GM19468 (cell line): ENCODE measurements at regions not wholly inside any gene's neighbourhood (a gene's known extent, or its start where the extent isn't known, plus 50 kb on each side); places are given as distances from the start of the nearest gene placed in this dataset.
A peak's percentile ranks its signal among the peaks of the same experiment; 100 is the strongest.

Experiments
- ATAC-seq: cut with Tn5 transposase; IDR thresholded peaks from one replicate; pipeline ENCODE4 v1.9.1; 2021; ENCODE audit warnings: mild to moderate bottlenecking, moderate library complexity, moderate number of reproducible peaks; ENCODE audit not compliant: unreplicated experiment; ENCODE audit errors: extremely low read depth

DNA sequence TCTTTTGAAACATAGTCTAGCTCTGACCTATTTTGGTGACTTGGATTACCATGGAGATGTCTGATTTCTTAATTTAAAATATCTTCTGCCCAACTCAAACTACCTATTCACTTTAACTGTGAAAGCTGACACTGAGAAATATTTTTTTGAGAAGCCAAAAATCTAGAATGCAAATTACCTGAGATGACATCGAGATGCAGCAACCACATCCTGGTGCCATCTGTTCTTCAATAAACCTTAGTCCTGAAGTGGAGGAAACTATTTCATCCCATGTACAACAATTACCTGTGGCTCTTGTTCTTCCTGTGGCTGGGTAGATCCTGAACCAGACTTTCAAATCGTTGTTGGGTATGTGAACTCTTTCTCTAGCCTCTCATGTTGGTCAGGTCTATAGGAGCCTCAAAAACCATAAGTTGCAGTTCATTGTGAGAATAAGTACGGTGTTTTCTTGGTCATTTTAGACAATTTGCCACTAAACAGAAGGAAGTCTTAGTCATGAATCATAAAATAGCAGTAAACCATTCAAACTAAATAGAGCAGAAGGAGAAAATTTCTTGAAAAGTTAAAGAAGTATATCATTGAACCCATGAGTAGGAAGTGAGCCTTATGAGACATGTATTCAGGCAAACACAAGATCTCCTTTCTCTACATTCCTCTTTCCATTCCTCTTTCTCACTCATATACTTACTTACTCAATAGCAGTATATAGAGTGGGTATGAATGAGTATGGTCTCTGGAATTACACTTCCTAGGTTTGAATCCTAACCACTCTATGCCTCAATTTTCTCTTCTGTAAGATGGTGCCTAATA, 176.0 kb downstream of the HMHB1 start:
- ATAC-seq, result peak; percentile 48

DNA sequence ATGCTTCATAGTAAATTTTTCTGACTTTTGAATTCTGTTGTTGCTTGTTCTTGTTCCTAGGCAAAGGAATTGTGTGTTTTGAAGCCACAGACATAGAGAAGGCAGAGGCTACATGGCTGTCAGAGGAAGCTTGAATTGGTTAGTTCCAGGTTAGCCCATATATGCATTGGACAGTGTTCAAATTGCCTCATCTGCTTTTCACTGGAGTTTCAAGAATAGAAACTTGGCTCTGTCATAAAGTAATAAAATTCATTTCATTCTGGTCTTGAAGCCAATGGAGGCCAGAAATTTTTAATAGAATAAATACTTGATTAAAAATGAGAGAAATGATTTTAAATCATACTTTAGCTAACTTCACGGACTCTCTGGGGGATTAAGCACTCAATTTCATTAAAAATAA, 178.0 kb downstream of the YIPF5 start:
- no peak for ATAC-seq

DNA sequence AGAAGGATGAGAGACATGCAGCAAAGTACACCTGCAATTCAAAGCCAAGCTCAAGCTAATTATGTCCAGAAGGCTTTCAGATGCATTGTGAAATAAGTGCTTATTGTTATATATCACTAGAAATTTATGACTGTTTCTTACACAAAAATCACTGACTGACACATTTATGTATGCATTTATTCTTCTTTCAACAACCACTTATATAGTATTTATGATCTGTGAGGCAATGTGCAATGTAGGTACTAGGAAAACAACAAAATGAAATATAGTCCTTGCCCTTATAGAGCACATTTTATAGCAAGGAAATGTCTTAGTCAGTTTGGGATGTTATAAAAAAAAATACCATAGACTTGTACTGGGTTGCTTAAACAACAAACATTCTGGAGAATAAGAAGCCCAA, 167.6 kb downstream of the YIPF5 start:
- no peak for ATAC-seq

DNA sequence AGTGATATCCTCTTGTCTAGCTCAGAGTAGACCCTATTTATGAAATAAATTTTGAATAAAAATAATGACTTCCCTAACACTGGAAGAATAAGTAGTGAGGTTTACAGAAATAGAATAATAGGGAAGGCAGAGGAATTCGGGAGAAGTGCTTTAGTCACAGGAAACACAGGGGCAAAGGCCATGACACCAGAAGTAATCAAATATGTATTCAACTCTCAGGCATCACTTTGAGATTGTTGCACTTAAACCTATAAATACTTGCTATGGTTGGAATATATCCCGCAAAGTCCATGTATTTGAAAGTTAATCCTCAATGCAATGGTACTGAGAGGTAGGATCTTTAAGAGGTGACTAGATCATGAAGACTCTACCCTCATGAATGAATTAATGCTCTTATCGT, 166.8 kb downstream of the YIPF5 start:
- no peak for ATAC-seq

DNA sequence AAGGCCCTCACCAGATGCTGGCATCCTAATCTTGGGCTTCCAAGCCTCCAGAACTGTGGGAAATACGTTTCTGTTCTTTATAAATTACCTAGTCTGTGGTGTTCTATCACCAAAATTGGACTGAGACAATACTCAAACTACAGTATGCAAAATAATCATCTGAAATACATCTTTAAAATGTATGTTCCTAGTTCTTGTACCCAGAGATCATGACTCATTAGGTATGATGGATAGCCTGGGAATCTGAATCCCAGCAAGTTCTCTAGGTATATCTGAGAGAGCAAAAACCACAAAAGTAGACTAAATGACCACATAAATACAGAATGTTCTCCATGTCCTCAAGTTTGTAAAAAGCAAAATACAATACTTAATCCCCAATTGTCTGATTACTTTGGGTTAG, 166.3 kb downstream of the YIPF5 start:
- ATAC-seq, result no peak

DNA sequence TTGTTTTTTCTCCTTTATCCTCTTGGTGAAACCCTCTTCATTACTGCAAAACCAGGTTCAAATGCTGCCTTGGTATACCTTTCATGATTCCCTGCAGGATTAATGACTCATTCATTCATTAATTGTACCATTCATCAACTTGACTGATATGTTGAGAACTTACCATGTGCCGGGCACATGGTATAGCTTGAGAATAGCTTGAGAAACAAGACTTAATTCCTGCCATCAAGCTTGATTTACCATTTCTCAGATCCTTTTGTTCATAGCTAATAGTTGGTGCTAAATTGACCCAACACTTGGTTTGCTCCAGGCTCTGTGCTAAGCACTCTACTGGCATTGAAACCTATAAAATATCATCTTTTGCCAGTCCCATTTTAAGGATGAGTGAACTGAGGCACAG, 165.7 kb downstream of the YIPF5 start:
- ATAC-seq, result no peak

DNA sequence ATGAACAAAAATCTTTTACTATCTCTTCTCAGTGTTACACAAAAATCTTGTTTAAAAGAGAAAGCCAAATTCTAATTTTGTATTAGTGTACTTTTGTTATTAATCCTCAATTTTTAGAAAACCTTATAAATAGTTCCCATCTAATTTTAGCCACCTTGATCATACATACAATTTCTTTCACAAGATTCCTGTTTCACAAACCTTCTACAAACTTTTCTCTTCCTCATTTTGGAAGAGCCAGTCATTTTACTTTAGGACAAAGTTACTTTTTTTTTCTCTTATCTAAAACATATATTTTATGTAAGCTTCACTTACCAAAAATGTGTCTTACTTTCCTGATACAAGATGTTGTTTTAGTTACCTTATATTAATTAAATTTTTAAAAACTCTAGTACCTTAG, 161.3 kb downstream of the YIPF5 start:
- no peak for ATAC-seq

DNA sequence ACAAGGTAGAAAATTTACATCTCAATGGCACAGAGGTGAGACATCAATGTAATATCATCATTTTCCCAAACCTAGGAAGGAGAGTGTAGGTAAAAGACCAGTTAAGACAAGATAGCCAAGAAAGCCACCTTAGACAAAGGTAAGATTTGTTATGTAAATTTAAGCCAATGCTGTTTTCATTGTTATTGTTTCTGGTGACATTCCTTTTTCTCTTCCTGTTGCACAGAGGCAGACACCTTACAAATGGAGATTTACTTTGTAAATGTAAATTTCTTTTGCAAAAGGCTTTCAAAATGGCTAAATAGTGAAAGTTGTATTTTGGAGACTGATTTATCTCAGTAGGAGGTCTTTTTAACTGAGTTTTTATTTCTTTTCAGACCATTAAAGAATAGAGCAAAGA, 159.1 kb downstream of the YIPF5 start:
- no peak for ATAC-seq

DNA sequence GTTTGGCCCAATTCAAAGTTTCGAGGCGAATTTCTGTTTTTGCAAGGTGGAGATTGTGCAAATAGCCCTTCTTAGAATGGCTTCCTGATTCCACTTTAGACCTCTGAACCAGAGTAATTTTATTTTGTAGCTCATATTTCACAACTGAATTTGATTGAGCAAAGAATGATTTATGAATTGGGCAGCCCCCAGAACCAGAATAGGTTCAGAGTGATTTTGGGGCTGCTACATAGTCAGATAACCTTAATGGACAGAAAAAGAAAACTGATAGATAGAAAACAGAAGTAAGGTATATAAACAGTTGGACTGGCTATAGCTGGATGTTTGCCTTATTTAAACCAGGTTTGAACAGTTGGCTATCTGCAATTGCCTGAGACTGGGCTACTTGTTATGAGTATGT, 156.6 kb downstream of the YIPF5 start:
- ATAC-seq, result no peak

DNA sequence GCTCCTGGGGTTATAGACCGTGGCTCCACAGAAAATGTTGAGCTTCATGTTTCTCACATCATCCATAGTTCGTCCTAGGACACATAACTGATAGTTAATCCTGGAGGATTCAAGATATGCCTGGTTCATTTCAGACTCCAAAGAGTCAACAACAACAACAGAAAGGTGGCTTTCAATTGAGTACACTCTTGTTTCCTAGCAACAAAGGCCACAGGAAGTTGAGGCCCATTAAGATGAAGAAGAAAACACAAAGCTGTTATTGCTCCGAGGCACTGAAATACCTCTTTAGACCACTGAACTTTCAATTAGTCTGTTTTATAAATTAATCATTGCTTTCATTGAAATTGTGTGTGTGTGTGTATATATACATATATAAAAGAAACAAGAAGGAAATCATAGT, 154.5 kb downstream of the YIPF5 start:
- ATAC-seq, result no peak

DNA sequence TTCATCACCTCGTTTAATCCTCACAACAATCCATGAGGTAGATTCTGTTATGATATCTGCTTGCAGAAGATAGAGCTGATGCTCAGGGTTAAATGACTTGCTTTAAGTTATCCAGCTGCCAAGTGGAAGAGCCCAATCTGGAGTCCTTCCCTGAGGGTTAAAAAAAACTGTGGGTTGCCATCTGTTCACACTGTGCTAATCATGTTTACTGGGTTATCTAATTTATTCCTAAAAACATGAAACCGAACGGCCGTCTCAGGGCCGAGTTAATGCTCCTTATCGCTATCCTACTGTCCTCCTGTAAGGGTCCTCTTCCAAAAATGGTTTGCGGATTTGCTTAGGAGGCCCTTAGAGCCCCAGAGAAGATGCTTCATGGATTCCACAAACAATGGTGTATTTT, 153.3 kb downstream of the YIPF5 start:
- ATAC-seq, result no peak

DNA sequence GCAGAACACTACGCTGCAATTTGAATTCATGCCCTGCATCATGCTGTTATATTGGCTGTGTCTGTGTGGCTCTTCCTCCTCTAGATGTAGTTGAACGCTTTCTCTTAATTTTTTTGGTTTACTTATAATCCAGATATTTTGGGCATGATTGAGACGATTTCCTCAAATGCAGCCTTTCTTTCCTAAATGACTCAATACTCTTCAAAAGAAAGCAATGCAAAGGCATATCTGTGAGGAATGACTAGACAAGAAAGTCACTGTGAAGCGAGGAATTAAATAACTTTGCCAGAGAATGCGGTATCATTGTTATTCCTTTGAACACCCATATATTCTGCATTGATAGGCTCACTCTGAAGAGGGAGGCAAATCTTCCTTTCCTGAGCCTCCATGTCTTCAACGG, 152.8 kb downstream of the YIPF5 start:
- ATAC-seq, result no peak

DNA sequence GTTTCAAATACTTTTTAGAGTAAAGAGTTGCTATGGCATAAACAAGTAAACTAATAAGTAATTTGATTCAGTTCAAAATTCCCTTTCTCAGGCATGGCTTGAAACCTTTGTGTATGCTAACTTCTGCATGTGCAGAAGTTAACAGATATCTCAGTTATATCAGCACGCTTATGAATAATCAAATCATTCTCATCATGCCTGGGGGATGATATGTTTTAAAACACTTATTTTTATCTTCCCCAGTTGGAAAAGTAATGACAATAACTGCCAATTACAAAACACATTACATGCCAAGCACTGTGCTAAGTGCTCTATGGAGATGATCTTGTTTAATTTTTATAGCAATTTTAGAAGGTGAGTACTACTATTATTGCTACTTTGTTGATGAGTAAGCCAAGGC, 146.4 kb downstream of the YIPF5 start:
- no peak for ATAC-seq

DNA sequence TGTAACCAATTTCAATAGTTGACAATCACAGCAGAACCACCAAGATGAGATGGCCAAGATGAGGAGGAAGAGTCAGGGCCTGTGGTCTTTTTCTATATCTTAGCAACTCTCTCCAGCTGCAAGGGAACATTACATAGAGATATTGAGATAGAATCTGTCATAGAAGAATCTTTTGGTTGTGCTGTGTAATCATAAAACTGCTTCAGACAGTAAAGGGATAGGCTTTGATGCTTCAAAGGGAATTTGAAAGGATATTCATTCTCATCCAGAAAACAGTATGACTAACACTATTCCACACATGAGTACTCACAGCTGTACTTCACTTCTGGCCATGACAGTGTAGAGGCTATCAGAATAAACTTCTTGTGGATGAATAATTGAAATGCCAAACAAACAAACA, 145.9 kb downstream of the YIPF5 start:
- ATAC-seq, result no peak

DNA sequence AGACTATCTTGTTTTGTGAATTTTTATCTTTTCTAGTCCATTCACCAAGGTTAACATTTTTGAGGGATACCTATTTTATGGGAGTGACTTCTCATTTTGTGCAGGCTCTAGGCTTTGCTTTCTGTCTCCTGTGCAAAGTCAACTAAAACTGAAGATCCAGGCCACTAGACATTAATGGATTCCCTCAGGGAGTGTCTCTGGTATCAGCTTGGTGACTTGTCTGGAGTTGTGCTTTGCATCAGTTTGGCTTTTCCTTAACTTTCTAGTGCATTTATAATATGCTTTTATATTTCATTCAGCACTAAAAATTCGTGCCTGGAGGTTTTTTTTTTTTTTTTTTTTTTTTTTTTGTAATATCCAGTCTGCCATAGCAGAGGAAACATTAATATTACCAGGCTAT, 144.2 kb downstream of the YIPF5 start:
- ATAC-seq, result no peak

DNA sequence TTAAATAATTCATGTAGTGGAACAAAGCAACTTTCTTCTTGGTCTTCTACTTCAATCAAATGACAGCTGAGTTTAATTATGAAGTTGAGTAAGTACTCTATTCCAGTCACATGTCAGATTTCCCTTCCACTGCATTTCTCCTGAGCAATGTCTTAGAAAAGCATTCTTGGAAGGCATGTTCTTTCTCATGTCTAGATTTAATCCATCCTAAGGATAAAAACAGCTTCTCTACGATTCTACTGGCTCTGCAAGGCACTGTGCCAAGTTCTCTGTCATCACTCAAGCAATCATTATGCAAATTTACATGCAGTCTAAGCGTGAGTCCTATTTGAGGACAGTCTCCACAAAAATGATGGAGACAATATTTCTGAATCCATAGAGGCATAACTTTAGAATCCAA, 142.4 kb downstream of the YIPF5 start:
- ATAC-seq, result no peak

DNA sequence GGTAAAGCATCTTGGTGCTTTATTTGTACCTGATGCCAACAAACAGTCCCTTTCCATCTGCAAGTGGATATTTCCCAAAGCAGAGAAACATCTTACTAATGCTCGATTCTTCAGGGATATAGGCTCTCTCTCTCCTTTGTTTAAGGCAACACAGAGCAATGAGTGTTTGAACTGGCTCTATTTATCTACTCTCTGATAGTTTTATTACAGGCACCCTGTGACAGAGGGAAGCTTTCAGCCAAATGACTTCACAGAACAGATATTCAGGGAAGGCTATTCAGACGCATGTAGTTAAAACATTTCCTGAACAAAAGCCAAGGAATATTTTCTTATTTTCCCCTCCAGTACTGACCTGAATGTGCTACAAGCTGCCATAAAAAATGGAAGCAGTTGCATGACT, 141.8 kb downstream of the YIPF5 start:
- ATAC-seq, result no peak

DNA sequence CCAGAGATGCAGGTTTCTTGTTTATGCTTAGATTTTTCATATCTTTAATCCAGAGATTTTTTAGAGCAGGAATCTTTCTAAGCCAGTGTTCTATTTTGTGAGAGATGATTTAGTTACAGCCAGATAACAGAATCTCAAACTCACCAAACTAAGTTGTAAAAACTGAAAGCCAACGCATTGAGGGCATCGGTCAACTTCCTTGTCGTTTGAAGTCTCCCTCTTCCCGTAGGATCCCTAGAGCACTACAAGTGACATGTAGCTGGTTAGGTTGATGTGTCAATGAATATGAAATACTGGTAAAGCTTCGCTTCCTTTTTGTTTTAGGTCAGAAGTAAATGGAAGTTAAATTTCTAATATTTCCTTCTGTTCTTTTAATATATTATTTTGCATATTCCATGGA, 139.6 kb downstream of the YIPF5 start:
- ATAC-seq, result no peak

DNA sequence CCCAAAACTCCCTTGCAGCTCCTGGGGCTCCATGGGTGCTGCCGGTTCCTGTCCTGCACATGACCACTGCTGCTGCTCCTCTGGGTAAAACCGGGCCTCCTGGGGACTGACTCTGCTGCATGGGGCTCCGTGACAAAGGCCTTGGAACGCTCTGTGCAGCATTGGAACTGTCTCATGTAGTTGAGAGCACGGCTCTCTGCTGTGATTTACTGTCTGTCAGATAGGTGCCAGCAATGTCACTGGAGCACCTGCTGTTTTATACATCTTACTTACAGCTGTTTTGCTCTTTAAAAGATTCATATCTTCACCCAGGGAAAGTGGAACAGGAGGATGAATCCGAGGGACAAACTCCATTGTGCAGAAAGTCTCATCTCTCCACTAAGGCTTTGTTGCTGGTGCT, 138.1 kb downstream of the YIPF5 start:
- ATAC-seq, result no peak

DNA sequence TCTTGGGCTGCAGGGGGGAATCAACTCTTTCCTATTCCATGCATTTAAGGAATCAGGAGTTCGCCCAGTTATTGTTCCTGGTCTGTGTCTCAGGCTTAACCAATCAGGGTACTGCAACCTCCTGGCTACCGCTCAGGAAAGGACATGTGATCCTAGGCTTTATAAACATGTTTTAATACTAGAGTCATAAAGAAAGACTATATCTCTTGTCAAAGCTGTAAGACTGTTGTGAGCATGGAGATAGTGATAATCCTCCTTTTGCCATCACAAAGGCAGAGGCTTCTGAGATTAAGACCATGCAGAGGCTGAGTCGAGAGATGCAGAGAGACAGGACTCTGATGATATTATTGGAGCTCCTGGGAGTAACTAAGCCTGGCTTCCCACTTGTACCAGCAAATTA, 137.0 kb downstream of the YIPF5 start:
- ATAC-seq, result no peak

DNA sequence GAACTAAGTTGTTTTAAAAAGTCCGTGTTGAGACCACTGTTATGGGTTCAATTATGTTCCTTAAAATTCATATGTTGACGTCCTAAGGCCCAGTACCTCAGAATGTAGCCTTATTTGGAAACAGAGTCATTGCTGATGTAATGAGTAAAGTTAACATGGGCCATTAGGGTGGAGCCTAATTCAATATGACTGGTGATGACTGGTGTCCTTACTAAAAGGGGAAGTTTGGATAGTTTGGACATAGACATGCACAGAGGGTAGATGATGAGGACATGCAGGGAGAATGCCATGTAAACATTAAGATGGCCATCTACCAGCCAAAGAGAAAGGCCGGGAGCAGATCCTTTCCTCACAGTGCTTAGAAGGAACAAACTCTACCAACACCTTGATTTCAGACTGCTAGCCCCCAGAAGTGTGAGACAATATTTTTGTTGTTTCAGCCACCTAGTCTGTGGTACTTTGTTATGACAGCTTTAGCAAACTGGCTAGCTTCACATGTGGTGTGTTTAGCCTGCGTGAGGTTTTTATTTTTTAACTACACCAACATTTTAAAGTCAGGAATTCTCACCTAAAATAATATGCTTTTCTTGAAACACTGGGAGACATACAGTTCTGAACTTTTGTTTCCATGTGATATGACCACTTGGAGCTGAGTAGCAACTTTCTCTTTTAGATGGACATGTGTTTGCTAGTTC, 135.3 kb downstream of the YIPF5 start:
- no peak for ATAC-seq

DNA sequence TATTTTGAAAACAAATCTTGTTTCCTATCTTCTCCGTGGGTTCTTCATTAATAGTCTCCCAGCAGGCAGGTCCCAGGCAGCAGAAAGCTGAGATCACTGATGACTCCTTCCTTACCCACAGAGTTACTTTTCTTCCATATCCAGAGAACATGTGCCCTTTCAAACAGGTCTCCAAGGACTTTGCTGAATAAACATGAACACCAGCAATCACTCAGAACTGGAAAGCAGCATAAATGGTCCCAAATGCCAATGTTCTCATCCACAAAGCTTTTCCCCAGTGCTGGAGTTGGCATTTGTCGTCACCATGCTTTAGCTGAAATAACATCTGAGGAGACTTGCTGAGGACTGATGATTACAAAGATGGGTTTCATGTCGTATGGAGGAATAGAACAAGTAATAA, 134.0 kb downstream of the YIPF5 start:
- no peak for ATAC-seq
